GM19395 (cell line): ENCODE measurements at regions not wholly inside any gene's neighbourhood (a gene's known extent, or its start where the extent isn't known, plus 50 kb on each side); places are given as distances from the start of the nearest gene placed in this dataset.
A peak's percentile ranks its signal among the peaks of the same experiment; 100 is the strongest.

Experiments used
- ATAC-seq: cut with Tn5 transposase; IDR thresholded peaks from one replicate; pipeline ENCODE4 v1.9.1; 2021; ENCODE audit warnings: mild to moderate bottlenecking, moderate library complexity; ENCODE audit not compliant: unreplicated experiment

GRCh38 chr18:11324956-11325882 lies 175.8 kb upstream of the PIEZO2 start:
- peak; percentile 97 for ATAC-seq

- ATAC-seq, result no peak
These were observed 175.1 kb upstream of the PIEZO2 start for GRCh38 chr18:11324510-11324909.

- ATAC-seq, result no peak
These were observed 174.0 kb upstream of the PIEZO2 start for GRCh38 chr18:11323359-11323819.

- no peak for ATAC-seq
These were observed 173.3 kb upstream of the PIEZO2 start for GRCh38 chr18:11322716-11323115.

- ATAC-seq, result no peak
These were observed 172.6 kb upstream of the PIEZO2 start for GRCh38 chr18:11322006-11322405.

GRCh38 chr18:11320986-11321385 lies 171.6 kb upstream of the PIEZO2 start:
- no peak for ATAC-seq

- ATAC-seq, result no peak
These were observed 167.2 kb upstream of the PIEZO2 start for GRCh38 chr18:11316546-11316945.

GRCh38 chr18:11310476-11311086 lies 161.2 kb upstream of the PIEZO2 start:
- peak; percentile 76 for ATAC-seq

- ATAC-seq, result no peak
These were observed 159.8 kb upstream of the PIEZO2 start for GRCh38 chr18:11309172-11309571.

GRCh38 chr18:11308499-11308898 lies 159.1 kb upstream of the PIEZO2 start:
- ATAC-seq, result no peak

- ATAC-seq, result no peak
These were observed 158.3 kb upstream of the PIEZO2 start for GRCh38 chr18:11307716-11308115.

GRCh38 chr18:11305507-11305906 lies 156.1 kb upstream of the PIEZO2 start:
- no peak for ATAC-seq

- no peak for ATAC-seq
These were observed 155.6 kb upstream of the PIEZO2 start for GRCh38 chr18:11304928-11305327.

- ATAC-seq, result no peak
These were observed 147.6 kb upstream of the PIEZO2 start for GRCh38 chr18:11296946-11297345.

GRCh38 chr18:11293794-11294193 lies 144.4 kb upstream of the PIEZO2 start:
- ATAC-seq, result no peak

- no peak for ATAC-seq
These were observed 141.4 kb upstream of the PIEZO2 start for GRCh38 chr18:11290786-11291185.

GRCh38 chr18:11289248-11289647 lies 139.9 kb upstream of the PIEZO2 start:
- no peak for ATAC-seq

GRCh38 chr18:11288401-11288800 lies 139.0 kb upstream of the PIEZO2 start:
- no peak for ATAC-seq

- ATAC-seq, result no peak
These were observed 137.1 kb upstream of the PIEZO2 start for GRCh38 chr18:11286431-11286830.

GRCh38 chr18:11284811-11285210 lies 135.4 kb upstream of the PIEZO2 start:
- ATAC-seq, result no peak

GRCh38 chr18:11284349-11284748 lies 135.0 kb upstream of the PIEZO2 start:
- ATAC-seq, result no peak

- ATAC-seq, result no peak
These were observed 134.3 kb upstream of the PIEZO2 start for GRCh38 chr18:11283479-11284161.
